GM18868 (cell line): ENCODE measurements at regions not wholly inside any gene's neighbourhood (a gene's known extent, or its start where the extent isn't known, plus 50 kb on each side); places are given as distances from the start of the nearest gene placed in this dataset.

Source experiments
- ATAC-seq: cut with Tn5 transposase; IDR thresholded peaks from one replicate; pipeline ENCODE4 v1.9.1; 2021; ENCODE audit warnings: mild to moderate bottlenecking, moderate library complexity; ENCODE audit not compliant: unreplicated experiment

GRCh38 chr2:3071685-3072263 is 305.8 kb downstream of the EIPR1 start:
- ATAC-seq: no peak

- ATAC-seq: no peak
Observed at GRCh38 chr2:3066831-3067230, 310.8 kb downstream of the EIPR1 start.

GRCh38 chr2:3065928-3066327 is 311.7 kb downstream of the EIPR1 start:
- ATAC-seq: no peak

GRCh38 chr2:3062476-3063260 is 314.9 kb downstream of the EIPR1 start:
- ATAC-seq: no peak

GRCh38 chr2:3060049-3060448 is 317.6 kb downstream of the EIPR1 start:
- ATAC-seq: no peak

- ATAC-seq: no peak
Observed at GRCh38 chr2:3059141-3059925, 318.3 kb downstream of the EIPR1 start.

- ATAC-seq: no peak
Observed at GRCh38 chr2:3054066-3054465, 323.6 kb downstream of the EIPR1 start.

GRCh38 chr2:3051266-3051665 is 326.4 kb downstream of the EIPR1 start:
- ATAC-seq: no peak

- ATAC-seq: no peak
Observed at GRCh38 chr2:3046170-3046865, 331.3 kb downstream of the EIPR1 start.

- ATAC-seq: no peak
Observed at GRCh38 chr2:3045318-3045921, 332.2 kb downstream of the EIPR1 start.

- no peak for ATAC-seq
Observed at GRCh38 chr2:3044587-3045317, 332.9 kb downstream of the EIPR1 start.

GRCh38 chr2:3043726-3044125 is 333.9 kb downstream of the EIPR1 start:
- no peak for ATAC-seq

- no peak for ATAC-seq
Observed at GRCh38 chr2:3042601-3043585, 334.7 kb downstream of the EIPR1 start.

GRCh38 chr2:3041841-3042600 is 335.6 kb downstream of the EIPR1 start:
- no peak for ATAC-seq

GRCh38 chr2:3041246-3041645 is 336.4 kb downstream of the EIPR1 start:
- no peak for ATAC-seq

GRCh38 chr2:3040496-3041140 is 337.0 kb downstream of the EIPR1 start:
- no peak for ATAC-seq

GRCh38 chr2:3040066-3040428 is 337.6 kb downstream of the EIPR1 start:
- ATAC-seq: no peak
